H1 (cell line): ENCODE measurements at regions not wholly inside any gene's neighbourhood (a gene's known extent, or its start where the extent isn't known, plus 50 kb on each side); places are given as distances from the start of the nearest gene placed in this dataset.
A peak's percentile ranks its signal among the peaks of the same experiment; 100 is the strongest.

Experiments used
- CTCF ChIA-PET: fragments of 300-600 bp; sonication (Branson Sonifier 250); formaldehyde crosslinking; loops from one replicate; lab custom pipeline; 2021; ENCODE audit not compliant: partially characterized antibody; lab: Charles Lee
- POLR2A ChIA-PET: fragments of 300-600 bp; sonication (Branson Sonifier 250); formaldehyde crosslinking; loops from one replicate; lab custom pipeline; 2021; ENCODE audit warnings: inconsistent platforms; ENCODE audit not compliant: partially characterized antibody; lab: Charles Lee
- DNase-seq, 2 experiments: peaks; one replicate each; pipeline versions ENCODE4 v3.0.0 to v3.0.0-alpha.2; 2010 to 2022; ENCODE audit warnings: low spot score in 2 of 2, low read depth in 1 of 2, mixed read lengths in 1 of 2
- FAIRE-seq: peaks from 2 replicates; lab custom pipeline; 2011; peaks lifted over from hg19 to GRCh38; lab: Jason Lieb, UNC
- H2AFZ ChIP-seq: 2 replicates; pipeline ENCODE4 v1.8.1; 2012; ENCODE audit warnings: low read length, inconsistent platforms
- H2AK5ac ChIP-seq: 2 replicates; pipeline ENCODE4 v1.6.1; 2013; ENCODE audit warnings: low read depth, low read length
- H2BK120ac ChIP-seq: replicated peaks from 2 replicates; pipeline ENCODE3; 2013; ENCODE audit warnings: low read depth, low read length, inconsistent platforms
- H2BK12ac ChIP-seq: 2 replicates; pipeline ENCODE4 v1.6.1; 2013; ENCODE audit warnings: low read depth, low read length
- H2BK15ac ChIP-seq: 2 replicates; pipeline ENCODE4 v1.6.1; 2013; ENCODE audit warnings: low read length
- H2BK20ac ChIP-seq: 2 replicates; pipeline ENCODE4 v1.6.1; 2013; ENCODE audit warnings: low read length
- H2BK5ac ChIP-seq: 2 replicates; pipeline ENCODE4 v1.6.1; 2013; ENCODE audit warnings: low read depth, low read length
- H3K14ac ChIP-seq: 2 replicates; pipeline ENCODE4 v1.6.1; 2013; ENCODE audit warnings: inconsistent platforms; ENCODE audit not compliant: insufficient read length
- H3K18ac ChIP-seq: 2 replicates; pipeline ENCODE4 v1.6.1; 2013; ENCODE audit warnings: low read length; ENCODE audit errors: extremely low read depth
- H3K23ac ChIP-seq: 2 replicates; pipeline ENCODE4 v1.6.1; 2013; ENCODE audit warnings: inconsistent platforms; ENCODE audit not compliant: insufficient read length
- H3K23me2 ChIP-seq: 2 replicates; pipeline ENCODE4 v1.6.1; 2013; ENCODE audit warnings: low read depth, low read length
- H3K27ac ChIP-seq: 2 replicates; pipeline ENCODE4 v1.6.1; 2011; ENCODE audit warnings: low read depth, low read length, inconsistent platforms
- H3K27me3 ChIP-seq, 4 experiments: replicated peaks in 1 of 4; 1 replicate in 1 of 4; 2 replicates in 3 of 4; pipeline versions ENCODE4 v1.6.1 to v1.8.1; 2011 to 2013; ENCODE audit warnings: low read length in 3 of 4, mild to moderate bottlenecking in 3 of 4, inconsistent platforms in 2 of 4, mixed read lengths in 2 of 4, moderate library complexity in 1 of 4; ENCODE audit not compliant: control insufficient read depth in 3 of 4, insufficient read depth in 3 of 4; ENCODE audit errors: extremely low read depth in 1 of 4
- H3K36me3 ChIP-seq, 4 experiments: 2 replicates each; pipeline versions ENCODE4 v1.6.1 to v1.8.1; 2011 to 2013; ENCODE audit warnings: mild to moderate bottlenecking in 4 of 4, low read length in 3 of 4, moderate library complexity in 2 of 4, control low read depth in 1 of 4, inconsistent platforms in 1 of 4; ENCODE audit not compliant: insufficient read depth in 4 of 4, control insufficient read depth in 2 of 4
- H3K4ac ChIP-seq: replicated peaks from 2 replicates; pipeline ENCODE3; 2013; ENCODE audit warnings: low read length, low read depth, mixed read lengths, inconsistent platforms; ENCODE audit not compliant: insufficient read length
- H3K4me1 ChIP-seq, 4 experiments: replicated peaks in 1 of 4; 1 replicate in 1 of 4; 2 replicates in 3 of 4; pipeline versions ENCODE4 v1.6.1 to v1.8.1; 2011 to 2013; ENCODE audit warnings: low read length in 3 of 4, inconsistent platforms in 2 of 4, mixed read lengths in 1 of 4; ENCODE audit not compliant: insufficient read depth in 4 of 4, control insufficient read depth in 3 of 4
- H3K4me2 ChIP-seq, 2 experiments: 2 replicates each; pipeline versions ENCODE4 v1.6.1 to v1.8.1; 2011 to 2013; ENCODE audit warnings: low read depth in 2 of 2, low read length in 2 of 2, control low read depth in 1 of 2, inconsistent platforms in 1 of 2, mild to moderate bottlenecking in 1 of 2; ENCODE audit not compliant: insufficient read depth in 1 of 2
- H3K4me3 ChIP-seq, 4 experiments: fragments of 200-600, 300-600 bp in 1 of 4; sonication (generic), shearing (Covaris generic), sonication (Bioruptor Twin) in 1 of 4; 2 replicates each; pipeline versions ENCODE4 v1.5.1 to v1.8.1; 2011 to 2016; ENCODE audit warnings: low read length in 4 of 4, low read depth in 3 of 4, control low read depth in 2 of 4, inconsistent platforms in 2 of 4, mild to moderate bottlenecking in 2 of 4, mixed read lengths in 1 of 4, moderate library complexity in 1 of 4; ENCODE audit not compliant: insufficient read depth in 2 of 4; ENCODE audit errors: extremely low read depth in 1 of 4
- H3K56ac ChIP-seq: replicated peaks from 2 replicates; pipeline ENCODE3; 2013; ENCODE audit warnings: low read depth, mild to moderate bottlenecking, mixed read lengths, low read length, inconsistent platforms; ENCODE audit not compliant: insufficient read length
- H3K79me1 ChIP-seq: 2 replicates; pipeline ENCODE4 v1.6.1; 2013; ENCODE audit warnings: low read depth, low read length, control low read depth
- H3K79me2 ChIP-seq, 2 experiments: 2 replicates each; pipeline versions ENCODE4 v1.6.1 to v1.8.1; 2012 to 2013; ENCODE audit warnings: low read length in 2 of 2, mild to moderate bottlenecking in 2 of 2, inconsistent platforms in 1 of 2; ENCODE audit not compliant: insufficient read depth in 2 of 2, control insufficient read depth in 1 of 2
- H3K9ac ChIP-seq, 4 experiments: replicated peaks in 1 of 4; 1 replicate in 1 of 4; 2 replicates in 3 of 4; pipeline versions ENCODE4 v1.6.1 to v1.8.1; 2011 to 2013; ENCODE audit warnings: low read depth in 3 of 4, low read length in 3 of 4, control low read depth in 2 of 4, mild to moderate bottlenecking in 2 of 4, moderate library complexity in 2 of 4, inconsistent platforms in 1 of 4; ENCODE audit errors: extremely low read depth in 1 of 4
- H3K9me3 ChIP-seq, 2 experiments: 2 replicates each; pipeline versions ENCODE4 v1.6.1 to v1.8.1; 2012 to 2013; ENCODE audit warnings: mild to moderate bottlenecking in 2 of 2, moderate library complexity in 2 of 2, control low read depth in 1 of 2, inconsistent platforms in 1 of 2, low read depth in 1 of 2, low read length in 1 of 2, mixed read lengths in 1 of 2; ENCODE audit not compliant: insufficient read depth in 2 of 2
- H4K20me1 ChIP-seq, 2 experiments: replicated peaks in 1 of 2; 2 replicates each; pipeline versions ENCODE3 to v1.8.1; 2011 to 2013; ENCODE audit warnings: inconsistent platforms in 2 of 2, low read length in 2 of 2, mild to moderate bottlenecking in 1 of 2; ENCODE audit not compliant: insufficient read depth in 2 of 2, control insufficient read depth in 1 of 2
- H4K5ac ChIP-seq: 2 replicates; pipeline ENCODE4 v1.6.1; 2013; ENCODE audit warnings: low read length, low read depth, mixed read lengths, inconsistent platforms; ENCODE audit not compliant: insufficient read length
- H4K8ac ChIP-seq: 2 replicates; pipeline ENCODE4 v1.8.0; 2013; ENCODE audit warnings: mild to moderate bottlenecking, moderate library complexity, low read length, inconsistent platforms; ENCODE audit not compliant: insufficient read depth; ENCODE audit errors: extremely low read depth
- H4K91ac ChIP-seq: replicated peaks from 2 replicates; pipeline ENCODE3; 2013; ENCODE audit warnings: low read length, mixed read lengths, inconsistent platforms; ENCODE audit not compliant: insufficient read length
- EGR1 ChIP-seq: IDR thresholded peaks from 2 replicates; pipeline ENCODE4 v1.6.1; 2011; ENCODE audit warnings: low read depth, low read length, borderline replicate concordance
- NRF1 ChIP-seq: IDR thresholded peaks from 2 replicates; pipeline ENCODE4 v1.6.1; 2011; ENCODE audit warnings: mild to moderate bottlenecking, low read depth, low read length, improper control_type of control experiment
- RAD21 ChIP-seq, 2 experiments: IDR thresholded peaks in 1 of 2; conservative IDR thresholded peaks in 1 of 2; 2 replicates each; pipeline ENCODE4 v1.6.1; 2011; ENCODE audit warnings: low read depth in 2 of 2, low read length in 2 of 2, improper control_type of control experiment in 1 of 2, inconsistent platforms in 1 of 2, mild to moderate bottlenecking in 1 of 2, moderate library complexity in 1 of 2
- SIN3A ChIP-seq, 2 experiments: IDR thresholded peaks in 1 of 2; conservative IDR thresholded peaks in 1 of 2; 2 replicates each; pipeline ENCODE4 v1.6.1; 2011 to 2012; ENCODE audit warnings: low read length in 2 of 2, improper control_type of control experiment in 1 of 2, low read depth in 1 of 2, mild to moderate bottlenecking in 1 of 2
- SP2 ChIP-seq: IDR thresholded peaks from 2 replicates; pipeline ENCODE4 v1.6.1; 2012; ENCODE audit warnings: mild to moderate bottlenecking, low read length, inconsistent platforms
- TF ChIP-seq, protein P1 (sequence below), 3 experiments: IDR thresholded peaks; 1 replicate in 2 of 3; 2 replicates in 1 of 3; pipeline versions ENCODE4 v1.5.1 to v1.6.1; 2011; ENCODE audit warnings: low read length in 3 of 3, mild to moderate bottlenecking in 3 of 3, inconsistent platforms in 2 of 3, low read depth in 1 of 3, moderate library complexity in 1 of 3; ENCODE audit not compliant: insufficient read depth in 1 of 3; ENCODE audit errors: control extremely low read depth in 1 of 3

DNA sequence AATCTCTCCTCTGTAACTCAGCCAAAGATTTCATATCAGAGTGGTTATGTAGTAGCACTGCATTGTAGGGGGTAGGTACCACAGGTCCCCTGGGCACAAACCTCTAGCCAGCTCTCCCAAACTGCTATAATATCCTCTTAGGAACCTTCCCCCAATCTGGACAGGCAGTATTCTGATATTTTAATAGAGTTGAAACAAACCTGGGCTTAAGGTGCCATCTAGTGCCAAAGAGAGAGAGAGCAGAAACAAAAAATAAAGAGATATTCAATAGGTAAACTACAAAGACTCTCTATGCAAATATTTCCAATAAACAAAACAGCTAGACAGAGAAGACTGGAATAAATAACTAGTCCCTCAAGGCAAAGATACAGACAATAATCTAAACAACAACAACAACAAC, 1070.0 kb downstream of the CDH11 start:
- Histone ChIP-seq H3K23ac (no peak overlapping the region), H3K27me3 (no peaks in the 10 kb centered on the region), H2AFZ (0 out of 2 replicates have a peak overlapping the region, but pooled peaks have one; percentile 21), H4K8ac (no peak overlapping the region), H3K36me3 (no peaks in the 10 kb centered on the region), H3K56ac (no peak overlapping the region), H3K4me3 (no peak overlapping the region), H3K9ac (no peak overlapping the region), H3K14ac (no peak overlapping the region), H3K79me2 (no peaks in the 10 kb centered on the region), H3K27ac (no peak overlapping the region), H3K18ac (no peak overlapping the region), H3K9me3 (peaks cover 0 to 3% of the 10 kb centered on the region in 2 experiments; a peak in 1 of 4 replicates), H4K5ac (no peak overlapping the region), H3K4ac (no peak overlapping the region), H3K4me1 (no peaks in the 10 kb centered on the region), H2BK120ac (no peak overlapping the region), H2BK12ac (no peak overlapping the region), H2BK15ac (no peak overlapping the region), H4K20me1 (no peaks in the 10 kb centered on the region), H3K23me2 (no peaks in the 10 kb centered on the region), H2BK20ac (no peak overlapping the region), H3K79me1 (no peaks in the 10 kb centered on the region), H4K91ac (no peak overlapping the region), H2BK5ac (no peak overlapping the region), H2AK5ac (no peak overlapping the region), H3K4me2 (no peak overlapping the region)
- FAIRE-seq (no peak), DNase-seq (no peak)
- TF ChIP-seq NRF1 (no peak), SIN3A (conservative IDR thresholded peaks at IDR 0.05 in 1 of 2, IDR thresholded peaks at IDR 0.05 in 1 of 2; ENCODE audit: low read depth in 1 of 2, low read length in 2 of 2) (no peak), EGR1 (no peak), RAD21 (IDR thresholded peaks at IDR 0.05 in 1 of 2, conservative IDR thresholded peaks at IDR 0.05 in 1 of 2; ENCODE audit: low read depth in 2 of 2, low read length in 2 of 2) (peak; percentile 85 to 87), SP2 (no peak)
- TF ChIP-seq, protein P1, sequence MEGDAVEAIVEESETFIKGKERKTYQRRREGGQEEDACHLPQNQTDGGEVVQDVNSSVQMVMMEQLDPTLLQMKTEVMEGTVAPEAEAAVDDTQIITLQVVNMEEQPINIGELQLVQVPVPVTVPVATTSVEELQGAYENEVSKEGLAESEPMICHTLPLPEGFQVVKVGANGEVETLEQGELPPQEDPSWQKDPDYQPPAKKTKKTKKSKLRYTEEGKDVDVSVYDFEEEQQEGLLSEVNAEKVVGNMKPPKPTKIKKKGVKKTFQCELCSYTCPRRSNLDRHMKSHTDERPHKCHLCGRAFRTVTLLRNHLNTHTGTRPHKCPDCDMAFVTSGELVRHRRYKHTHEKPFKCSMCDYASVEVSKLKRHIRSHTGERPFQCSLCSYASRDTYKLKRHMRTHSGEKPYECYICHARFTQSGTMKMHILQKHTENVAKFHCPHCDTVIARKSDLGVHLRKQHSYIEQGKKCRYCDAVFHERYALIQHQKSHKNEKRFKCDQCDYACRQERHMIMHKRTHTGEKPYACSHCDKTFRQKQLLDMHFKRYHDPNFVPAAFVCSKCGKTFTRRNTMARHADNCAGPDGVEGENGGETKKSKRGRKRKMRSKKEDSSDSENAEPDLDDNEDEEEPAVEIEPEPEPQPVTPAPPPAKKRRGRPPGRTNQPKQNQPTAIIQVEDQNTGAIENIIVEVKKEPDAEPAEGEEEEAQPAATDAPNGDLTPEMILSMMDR (IDR thresholded peaks at IDR 0.05; ENCODE audit: control extremely low read depth in 1 of 3, insufficient read depth in 1 of 3, low read depth in 1 of 3, low read length in 3 of 3) = peak in 2 of 3 experiments; percentile 37 to 40; a peak in 2 of 4 replicates
- ChIA-PET CTCF (interaction anchor here (0.7 to 4.6 kb wide), 13 partner anchors 9 to 746 kb away, joined by 3 to 68 read pairs (median 3); no protein-coding TSS in a partner anchor), POLR2A (no interaction called here)
